NK-92 treated with Interleukin-12 subunit alpha and Interleukin-12 subunit beta, amount 100 ng/mL, for 24 hours (cell line): ENCODE measurements at regions not wholly inside any gene's neighbourhood (a gene's known extent, or its start where the extent isn't known, plus 50 kb on each side); places are given as distances from the start of the nearest gene placed in this dataset.
A peak's percentile ranks its signal among the peaks of the same experiment; 100 is the strongest.
"Not testable (repeated sequence)": the region's sequence is repeated elsewhere in the genome, so short reads cannot be mapped to it uniquely, and the experiment has no call there.

Source experiments
- DNase-seq: peaks from one replicate; lab custom pipeline; 2025; lab: John Stamatoyannopoulos, UW

- DNase-seq, result no peak
Observed at GRCh38 chr7:82624965-82625364, 181.4 kb upstream of the CACNA2D1 start.

DNA sequence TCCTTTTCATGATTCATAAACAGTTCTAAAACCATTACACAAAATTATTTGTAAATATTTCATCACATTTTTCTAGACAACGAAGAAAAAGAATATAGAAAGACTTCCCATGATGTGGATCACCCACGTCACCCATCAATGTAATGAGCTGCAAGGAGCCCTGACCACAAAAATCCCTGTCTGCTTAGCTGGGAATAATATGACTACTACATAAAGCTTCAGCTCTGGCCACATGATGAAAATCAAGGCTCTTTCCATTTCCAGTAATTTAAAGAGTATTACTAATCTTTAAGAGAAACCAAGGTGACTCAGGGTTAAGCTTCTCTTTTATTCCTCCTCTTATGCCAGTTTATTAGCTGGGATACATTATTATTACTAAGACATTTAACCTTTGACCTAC, 180.8 kb upstream of the CACNA2D1 start:
- DNase-seq, result no peak

DNA sequence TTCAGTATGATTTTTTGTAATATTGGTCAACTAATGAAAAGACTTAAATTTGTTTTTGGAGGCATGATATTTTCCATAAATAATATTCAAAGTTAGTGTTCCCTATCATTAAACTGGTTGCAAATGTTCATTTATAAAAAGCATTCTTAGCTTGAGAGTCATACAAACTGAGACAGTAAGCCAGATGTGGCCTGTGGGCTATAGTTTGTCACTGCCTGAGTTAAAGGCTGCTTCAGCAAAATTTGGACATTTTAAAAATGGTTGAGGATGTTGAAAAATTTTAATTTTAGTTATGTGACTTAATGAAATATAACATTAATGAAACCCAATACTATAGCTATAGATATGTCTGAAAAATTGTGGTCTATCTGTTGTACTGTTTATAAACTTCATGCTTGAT, 180.2 kb upstream of the CACNA2D1 start:
- no peak for DNase-seq

- DNase-seq, result no peak
Observed at GRCh38 chr7:82617156-82617555, 173.6 kb upstream of the CACNA2D1 start.

DNA sequence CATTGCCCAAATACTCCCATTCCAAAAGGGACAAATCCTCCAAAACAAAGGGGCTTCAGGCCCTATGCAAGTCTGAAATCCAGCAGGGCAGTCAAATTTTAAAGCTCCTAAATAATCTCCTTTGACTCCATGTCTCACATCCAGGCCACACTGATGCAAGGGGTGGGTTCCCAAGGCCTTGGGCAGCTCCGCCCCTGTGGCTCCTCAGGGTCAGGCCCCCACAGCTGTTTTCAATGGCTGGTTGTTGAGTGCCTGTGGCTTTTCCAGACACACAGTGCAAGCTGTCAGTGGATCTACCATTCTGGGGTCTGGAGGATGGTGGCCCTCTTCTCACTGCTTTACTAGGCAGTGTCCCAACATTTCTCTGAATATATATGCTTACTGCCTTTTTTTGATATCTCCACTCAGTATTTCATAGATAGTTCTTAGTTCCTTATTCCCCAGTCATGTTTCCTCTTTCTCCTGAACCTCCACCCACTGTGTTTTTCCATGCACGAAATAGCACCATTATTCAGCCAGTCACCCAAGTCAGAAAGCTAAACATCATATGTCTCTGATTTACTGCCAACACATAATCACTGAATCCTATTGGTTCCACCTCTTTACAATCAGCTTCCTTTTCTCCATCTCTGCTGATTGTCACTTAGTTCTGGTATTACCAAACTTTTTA, 172.6 kb upstream of the CACNA2D1 start:
- no peak for DNase-seq

- no peak for DNase-seq
Observed at GRCh38 chr7:82615527-82615926, 171.9 kb upstream of the CACNA2D1 start.

- DNase-seq, result no peak
Observed at GRCh38 chr7:82609746-82610145, 166.2 kb upstream of the CACNA2D1 start.

DNA sequence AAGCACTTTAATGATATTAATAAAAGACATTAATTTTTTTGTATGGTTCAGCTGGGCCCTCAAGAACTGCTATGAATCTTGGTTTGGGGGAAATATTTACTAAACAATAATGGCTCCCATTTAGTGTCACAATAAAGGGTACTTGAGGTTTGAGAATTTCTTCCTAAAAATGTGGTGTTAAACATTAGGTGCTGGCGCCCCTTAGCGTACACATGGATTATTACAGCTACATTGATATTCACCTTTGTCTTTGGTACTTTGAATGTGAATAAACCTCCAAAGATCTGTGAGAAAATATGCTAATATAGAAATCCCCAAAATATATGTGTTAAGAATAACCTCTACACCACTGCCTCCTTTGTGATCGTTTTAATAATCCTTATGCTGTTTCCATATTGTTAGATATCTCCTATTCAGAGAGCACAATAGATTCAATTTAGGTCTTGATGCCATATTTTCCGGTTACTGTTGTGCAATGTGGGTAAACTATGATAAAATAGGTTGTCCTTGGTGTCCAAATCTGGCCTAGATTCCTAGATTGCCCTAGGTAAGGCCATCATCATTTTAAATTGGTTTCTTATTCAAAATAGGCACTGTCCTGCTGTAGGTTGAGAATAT, 161.8 kb upstream of the CACNA2D1 start:
- DNase-seq, result no peak

- no peak for DNase-seq
Observed at GRCh38 chr7:82602066-82602465, 158.5 kb upstream of the CACNA2D1 start.

- no peak for DNase-seq
Observed at GRCh38 chr7:82600531-82600930, 157.0 kb upstream of the CACNA2D1 start.

- no peak for DNase-seq
Observed at GRCh38 chr7:82599895-82600294, 156.3 kb upstream of the CACNA2D1 start.

- DNase-seq, result no peak
Observed at GRCh38 chr7:82598958-82599357, 155.4 kb upstream of the CACNA2D1 start.

DNA sequence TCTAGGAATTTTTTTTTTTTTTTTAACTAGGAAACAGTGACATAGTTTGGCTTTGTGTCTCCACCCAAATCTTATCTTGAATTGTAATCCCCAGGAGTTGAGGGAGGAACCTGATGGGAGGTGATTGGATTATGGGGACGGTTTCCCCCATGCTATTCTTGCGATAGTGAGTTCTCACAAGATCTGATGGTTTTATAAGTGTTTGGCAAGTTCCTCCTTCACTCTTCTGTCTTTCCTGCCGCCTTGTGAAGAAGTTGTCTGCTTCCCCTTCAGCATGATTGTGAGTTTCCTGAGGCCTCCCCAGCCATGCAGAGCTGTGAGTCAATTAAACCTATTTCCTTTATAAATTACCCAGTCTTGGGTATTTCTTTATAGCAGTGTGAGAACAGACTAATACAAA, 152.2 kb upstream of the CACNA2D1 start:
- not testable (repeated sequence) for DNase-seq

- no peak for DNase-seq
Observed at GRCh38 chr7:82595176-82595575, 151.6 kb upstream of the CACNA2D1 start.

DNA sequence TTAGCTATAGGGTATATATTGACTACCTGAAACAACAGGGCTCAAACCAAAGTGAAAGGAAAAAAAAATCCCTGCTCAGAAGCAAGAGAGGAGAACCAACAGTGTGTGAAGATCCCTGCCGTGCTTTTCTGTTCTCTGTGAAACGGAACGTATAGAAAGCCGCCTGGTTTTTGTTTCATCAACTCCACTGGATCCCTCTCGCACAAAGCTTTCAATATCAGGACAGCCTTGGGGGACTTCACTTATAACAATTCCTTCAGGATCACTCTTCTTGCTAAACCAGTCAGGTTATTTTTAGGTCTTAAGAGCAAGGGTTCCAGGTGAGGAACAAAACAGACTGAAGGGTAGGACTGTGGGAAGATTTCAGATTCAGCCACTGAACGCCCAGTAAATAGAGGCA, 151.1 kb upstream of the CACNA2D1 start:
- no peak for DNase-seq

DNA sequence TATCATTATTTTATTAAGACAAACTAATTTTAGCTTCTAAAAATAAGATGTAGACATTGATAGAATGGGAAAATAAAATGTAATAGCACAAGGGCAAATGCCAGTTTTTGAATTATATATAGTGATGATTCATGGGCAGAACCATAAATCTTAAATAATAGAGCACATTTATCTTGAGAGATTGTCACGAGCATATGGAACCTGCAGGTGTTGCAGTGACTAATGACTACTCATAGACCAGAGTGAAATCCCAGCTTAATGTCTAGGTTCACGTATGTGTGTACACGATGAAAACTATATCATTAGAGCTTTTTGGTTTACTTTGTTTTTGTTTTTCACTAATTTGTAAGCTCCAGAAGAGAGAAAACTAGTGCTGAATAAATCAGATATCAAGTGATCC, 150.2 kb upstream of the CACNA2D1 start:
- DNase-seq, result no peak

DNA sequence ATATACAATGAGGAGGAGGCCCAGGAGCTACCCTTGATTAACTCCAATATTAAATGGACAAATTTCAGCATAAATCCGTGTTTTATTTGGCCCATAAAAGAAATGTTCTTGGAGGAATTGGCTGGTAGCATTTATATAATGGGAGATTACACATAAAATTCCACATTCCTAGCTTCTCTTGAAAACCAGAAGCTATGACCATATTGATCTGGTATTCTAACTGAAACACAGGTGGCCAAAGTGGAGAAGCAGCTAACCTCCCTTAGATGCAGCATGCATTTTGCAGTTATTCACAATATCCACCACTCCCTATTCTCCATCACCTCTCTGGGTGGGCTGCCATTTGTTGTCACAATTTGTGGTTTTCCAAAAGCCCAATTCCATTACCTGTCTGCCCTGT, 148.8 kb upstream of the CACNA2D1 start:
- no peak for DNase-seq

DNA sequence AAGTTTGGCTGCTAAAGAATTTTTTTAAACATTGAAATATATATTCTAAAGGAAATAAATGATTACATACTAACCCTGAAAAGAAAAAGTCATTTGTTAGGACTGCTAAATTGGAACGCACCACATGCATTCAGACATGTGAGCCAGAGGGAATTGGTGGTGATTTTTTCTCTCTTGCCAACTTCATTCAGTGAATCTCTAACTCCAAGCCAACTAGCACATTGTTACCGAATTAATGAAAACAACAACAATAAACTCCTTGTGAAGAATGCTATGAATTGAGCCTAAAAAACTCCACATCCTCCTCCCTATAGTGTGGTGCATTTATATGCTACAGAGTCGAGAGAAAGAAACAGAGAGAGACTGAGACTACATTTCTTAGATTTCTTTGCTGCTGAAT, 135.5 kb upstream of the CACNA2D1 start:
- DNase-seq, result no peak

- no peak for DNase-seq
Observed at GRCh38 chr7:82578430-82578829, 134.9 kb upstream of the CACNA2D1 start.

DNA sequence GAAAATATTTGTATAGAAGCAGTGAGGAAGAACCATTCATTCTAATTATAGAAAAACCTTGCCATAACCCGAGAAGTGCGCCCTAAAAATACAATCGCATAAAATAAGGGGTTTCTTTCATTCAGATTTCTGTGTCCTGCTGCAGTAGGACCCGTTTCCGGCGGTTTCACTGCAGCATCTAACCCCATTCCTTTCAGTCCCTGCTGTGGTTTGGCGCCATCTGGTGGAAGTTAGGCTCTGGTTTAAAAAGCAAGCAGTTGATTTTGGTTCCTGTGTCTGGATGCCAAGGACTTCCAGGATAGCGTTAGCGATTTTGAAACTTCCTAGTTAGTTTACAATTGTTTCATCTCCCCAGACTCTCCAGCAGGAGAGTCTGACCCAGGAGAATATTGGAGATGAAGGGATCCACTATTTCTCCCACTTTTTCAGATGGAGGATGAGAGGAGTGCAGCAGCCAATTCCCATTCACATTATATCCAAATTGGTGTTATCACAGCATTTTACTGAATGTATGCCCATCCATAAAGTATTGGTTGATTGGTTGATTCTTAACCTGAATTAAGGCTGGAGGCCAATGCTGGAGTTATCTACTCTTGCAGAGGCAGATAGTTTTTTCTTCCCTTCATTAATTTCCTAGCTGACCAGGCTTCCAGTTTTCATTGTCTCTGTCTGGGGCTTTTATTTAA, 128.8 kb upstream of the CACNA2D1 start:
- DNase-seq, result peak; percentile 56

DNA sequence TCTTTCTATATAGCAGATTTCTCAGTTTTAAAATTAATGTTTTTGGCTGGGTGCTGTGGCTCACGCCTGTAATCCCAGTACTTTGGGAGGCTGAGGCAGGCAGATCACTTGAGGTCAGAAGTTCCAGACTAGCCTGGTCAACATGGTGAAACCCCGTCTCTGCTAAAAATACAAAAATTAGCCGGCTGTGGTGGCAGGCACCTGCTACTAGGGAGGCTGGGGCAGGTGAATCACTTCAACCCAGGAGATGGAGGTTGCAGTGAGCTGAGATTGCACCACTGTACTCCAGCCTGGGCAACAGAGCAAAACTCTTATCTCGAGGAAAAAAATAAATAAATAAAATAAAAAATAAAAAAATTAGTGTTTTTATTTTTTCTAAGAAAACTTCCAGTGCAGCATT, 127.5 kb upstream of the CACNA2D1 start:
- DNase-seq, result not testable (repeated sequence)

- no peak for DNase-seq
Observed at GRCh38 chr7:82567841-82568240, 124.3 kb upstream of the CACNA2D1 start.

DNA sequence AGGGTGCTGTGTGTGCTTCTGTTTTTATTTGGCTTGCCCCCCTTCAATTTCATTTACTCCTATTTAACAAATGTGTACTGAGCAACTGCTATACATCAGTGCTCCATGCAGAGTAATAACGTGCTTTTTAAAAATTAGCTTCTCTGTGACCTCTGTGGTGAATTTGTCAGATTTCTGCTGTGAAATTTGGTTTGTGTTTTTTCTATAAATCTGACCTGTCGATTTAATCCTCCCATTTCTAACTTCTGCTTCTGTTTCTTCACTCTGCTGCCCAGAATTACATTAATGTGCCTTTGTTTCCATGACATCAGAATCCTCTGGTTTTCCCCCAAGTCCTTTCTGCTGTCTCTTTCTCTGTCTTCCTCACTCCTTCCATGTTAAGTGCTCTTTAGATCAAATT, 123.8 kb upstream of the CACNA2D1 start:
- no peak for DNase-seq

DNA sequence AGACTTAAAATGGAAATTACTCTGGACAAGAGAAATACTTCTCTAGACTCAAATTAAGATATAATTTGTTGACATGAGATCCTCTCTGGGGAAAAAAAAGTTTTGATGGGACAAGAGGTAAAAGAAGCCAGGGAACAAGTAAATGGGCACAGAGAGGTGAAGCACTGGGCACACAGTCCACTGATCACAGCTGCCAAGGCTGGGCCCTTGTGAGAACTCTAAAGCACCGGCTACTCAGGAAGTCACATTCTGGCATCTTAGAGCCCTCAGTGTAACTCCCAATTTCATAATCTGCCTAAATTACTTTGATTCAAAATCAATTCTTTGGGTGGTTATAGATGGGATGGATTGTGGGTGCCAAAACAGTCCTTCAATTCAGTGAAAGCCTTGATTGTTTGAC, 123.2 kb upstream of the CACNA2D1 start:
- DNase-seq, result no peak
